SK-N-SH (cell line): ENCODE measurements at regions not wholly inside any gene's neighbourhood (a gene's known extent, or its start where the extent isn't known, plus 50 kb on each side); places are given as distances from the start of the nearest gene placed in this dataset.

ENCODE experiments used
- CHD2 ChIP-seq: fragments of 150-350 bp; IDR thresholded peaks from 2 replicates; pipeline ENCODE4 v1.6.1; 2018; ENCODE audit warnings: low read length; ENCODE audit not compliant: partially characterized antibody
- ELF1 ChIP-seq: IDR thresholded peaks from 2 replicates; pipeline ENCODE4 v1.4.0; 2012
- EP300 ChIP-seq, 2 experiments: IDR thresholded peaks; 2 replicates each; pipeline versions ENCODE4 v1.4.0 to v1.6.1; 2012; ENCODE audit warnings: borderline replicate concordance in 1 of 2, low read depth in 1 of 2, low read length in 1 of 2
- GABPA ChIP-seq: IDR thresholded peaks from 2 replicates; pipeline ENCODE4 v1.4.0; 2012; ENCODE audit warnings: low read depth, mild to moderate bottlenecking
- GATA2 ChIP-seq: sonication (generic); formaldehyde crosslinking; IDR thresholded peaks from 2 replicates; pipeline ENCODE4 v1.5.0; 2020; ENCODE audit warnings: mild to moderate bottlenecking, missing genetic modification reagents
- MXI1 ChIP-seq: IDR thresholded peaks from 2 replicates; pipeline ENCODE4 v1.6.1; 2012; ENCODE audit warnings: mild to moderate bottlenecking, low read depth, low read length, improper control_type of control experiment
- POLR2AphosphoS5 ChIP-seq: IDR thresholded peaks from 2 replicates; pipeline ENCODE4 v1.6.1; 2012; ENCODE audit warnings: low read depth, low read length
- RAD21 ChIP-seq: IDR thresholded peaks from 2 replicates; pipeline ENCODE4 v1.6.1; 2012; ENCODE audit warnings: mild to moderate bottlenecking, low read length
- SIN3A ChIP-seq: IDR thresholded peaks from 2 replicates; pipeline ENCODE4 v1.6.1; 2012; ENCODE audit warnings: low read depth, mild to moderate bottlenecking, low read length, moderate library complexity, borderline replicate concordance
- TAF1 ChIP-seq: IDR thresholded peaks from 2 replicates; pipeline ENCODE4 v1.6.1; 2012; ENCODE audit warnings: low read depth, mild to moderate bottlenecking, low read length, moderate library complexity, borderline replicate concordance
- TF ChIP-seq, protein P1 (sequence below): fragments of 200-600 bp; sonication (generic); IDR thresholded peaks from 2 replicates; pipeline ENCODE4 v1.6.1; 2017; ENCODE audit warnings: antibody characterized with exemption, mild to moderate bottlenecking, moderate library complexity
- TF ChIP-seq, protein P2 (sequence below): IDR thresholded peaks from 2 replicates; pipeline ENCODE4; 2012
- TF ChIP-seq, protein P3 (sequence below): IDR thresholded peaks from 2 replicates; pipeline ENCODE4 v1.4.0; 2012; ENCODE audit warnings: low read depth, borderline replicate concordance
- TF ChIP-seq, protein P4 (sequence below): IDR thresholded peaks from 2 replicates; pipeline ENCODE4 v1.4.0; 2012; ENCODE audit warnings: low read depth

DNA sequence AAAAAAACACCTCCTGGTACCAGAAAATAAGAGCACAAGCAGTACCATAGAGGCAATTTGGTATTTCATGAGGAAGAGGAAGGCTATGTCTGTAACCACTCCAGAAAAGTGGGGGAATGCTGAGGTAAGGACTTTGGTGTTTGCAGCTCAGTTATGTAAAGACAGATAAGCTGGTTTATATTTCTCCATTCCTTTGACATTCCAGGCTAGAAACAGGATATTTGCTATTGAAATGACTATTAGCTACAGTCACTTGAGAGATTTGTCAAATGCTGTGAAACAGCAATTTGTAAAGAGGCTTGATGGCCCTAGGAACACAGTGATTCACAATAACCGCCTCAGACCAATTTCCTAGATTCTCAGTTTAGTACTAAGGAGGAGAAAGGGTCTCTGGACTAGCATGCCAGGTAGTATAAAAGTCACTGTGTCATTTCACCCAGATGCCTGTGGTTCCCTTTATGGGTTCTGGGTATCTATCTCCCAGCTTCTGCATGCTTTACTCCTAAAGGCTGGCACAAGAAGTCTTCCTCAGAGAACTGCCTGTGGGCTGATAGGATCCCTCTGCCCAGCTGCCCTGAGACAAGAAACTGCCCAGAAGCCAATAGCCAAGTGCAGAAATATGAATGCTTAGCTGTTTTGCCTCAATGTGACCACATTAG lies 80.5 kb downstream of the VCAM1 start:
- no peak for TF ChIP-seq GATA2 (CRISPR knock-in tag)
- no peak for TF ChIP-seq GABPA
- TF ChIP-seq, protein P1, sequence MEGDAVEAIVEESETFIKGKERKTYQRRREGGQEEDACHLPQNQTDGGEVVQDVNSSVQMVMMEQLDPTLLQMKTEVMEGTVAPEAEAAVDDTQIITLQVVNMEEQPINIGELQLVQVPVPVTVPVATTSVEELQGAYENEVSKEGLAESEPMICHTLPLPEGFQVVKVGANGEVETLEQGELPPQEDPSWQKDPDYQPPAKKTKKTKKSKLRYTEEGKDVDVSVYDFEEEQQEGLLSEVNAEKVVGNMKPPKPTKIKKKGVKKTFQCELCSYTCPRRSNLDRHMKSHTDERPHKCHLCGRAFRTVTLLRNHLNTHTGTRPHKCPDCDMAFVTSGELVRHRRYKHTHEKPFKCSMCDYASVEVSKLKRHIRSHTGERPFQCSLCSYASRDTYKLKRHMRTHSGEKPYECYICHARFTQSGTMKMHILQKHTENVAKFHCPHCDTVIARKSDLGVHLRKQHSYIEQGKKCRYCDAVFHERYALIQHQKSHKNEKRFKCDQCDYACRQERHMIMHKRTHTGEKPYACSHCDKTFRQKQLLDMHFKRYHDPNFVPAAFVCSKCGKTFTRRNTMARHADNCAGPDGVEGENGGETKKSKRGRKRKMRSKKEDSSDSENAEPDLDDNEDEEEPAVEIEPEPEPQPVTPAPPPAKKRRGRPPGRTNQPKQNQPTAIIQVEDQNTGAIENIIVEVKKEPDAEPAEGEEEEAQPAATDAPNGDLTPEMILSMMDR: no peak
- TF ChIP-seq MXI1: no peak
- no peak for TF ChIP-seq CHD2
- TF ChIP-seq TAF1: no peak
- no peak for TF ChIP-seq SIN3A
- no peak for TF ChIP-seq POLR2AphosphoS5
- TF ChIP-seq, protein P2, sequence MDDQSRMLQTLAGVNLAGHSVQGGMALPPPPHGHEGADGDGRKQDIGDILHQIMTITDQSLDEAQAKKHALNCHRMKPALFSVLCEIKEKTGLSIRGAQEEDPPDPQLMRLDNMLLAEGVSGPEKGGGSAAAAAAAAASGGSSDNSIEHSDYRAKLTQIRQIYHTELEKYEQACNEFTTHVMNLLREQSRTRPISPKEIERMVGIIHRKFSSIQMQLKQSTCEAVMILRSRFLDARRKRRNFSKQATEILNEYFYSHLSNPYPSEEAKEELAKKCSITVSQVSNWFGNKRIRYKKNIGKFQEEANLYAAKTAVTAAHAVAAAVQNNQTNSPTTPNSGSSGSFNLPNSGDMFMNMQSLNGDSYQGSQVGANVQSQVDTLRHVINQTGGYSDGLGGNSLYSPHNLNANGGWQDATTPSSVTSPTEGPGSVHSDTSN: no peak
- TF ChIP-seq, protein P3, sequence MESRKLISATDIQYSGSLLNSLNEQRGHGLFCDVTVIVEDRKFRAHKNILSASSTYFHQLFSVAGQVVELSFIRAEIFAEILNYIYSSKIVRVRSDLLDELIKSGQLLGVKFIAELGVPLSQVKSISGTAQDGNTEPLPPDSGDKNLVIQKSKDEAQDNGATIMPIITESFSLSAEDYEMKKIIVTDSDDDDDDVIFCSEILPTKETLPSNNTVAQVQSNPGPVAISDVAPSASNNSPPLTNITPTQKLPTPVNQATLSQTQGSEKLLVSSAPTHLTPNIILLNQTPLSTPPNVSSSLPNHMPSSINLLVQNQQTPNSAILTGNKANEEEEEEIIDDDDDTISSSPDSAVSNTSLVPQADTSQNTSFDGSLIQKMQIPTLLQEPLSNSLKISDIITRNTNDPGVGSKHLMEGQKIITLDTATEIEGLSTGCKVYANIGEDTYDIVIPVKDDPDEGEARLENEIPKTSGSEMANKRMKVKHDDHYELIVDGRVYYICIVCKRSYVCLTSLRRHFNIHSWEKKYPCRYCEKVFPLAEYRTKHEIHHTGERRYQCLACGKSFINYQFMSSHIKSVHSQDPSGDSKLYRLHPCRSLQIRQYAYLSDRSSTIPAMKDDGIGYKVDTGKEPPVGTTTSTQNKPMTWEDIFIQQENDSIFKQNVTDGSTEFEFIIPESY: no peak
- no peak for TF ChIP-seq EP300 (IDR thresholded peaks at IDR 0.05; ENCODE audit: borderline replicate concordance in 1 of 2, low read depth in 1 of 2, low read length in 1 of 2)
- no peak for TF ChIP-seq RAD21
- TF ChIP-seq, protein P4, sequence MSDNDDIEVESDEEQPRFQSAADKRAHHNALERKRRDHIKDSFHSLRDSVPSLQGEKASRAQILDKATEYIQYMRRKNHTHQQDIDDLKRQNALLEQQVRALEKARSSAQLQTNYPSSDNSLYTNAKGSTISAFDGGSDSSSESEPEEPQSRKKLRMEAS: no peak
- TF ChIP-seq ELF1: no peak
